Uterus (tissue), 3 donors: ENCODE measurements at regions not wholly inside any gene's neighbourhood (a gene's known extent, or its start where the extent isn't known, plus 50 kb on each side); places are given as distances from the start of the nearest gene placed in this dataset.

ENCODE experiments used
- DNase-seq, 2 donors: peaks; one replicate each; pipeline ENCODE4 v3.0.0-alpha.2; 2019 to 2020
- H3K27ac ChIP-seq, 2 donors: fragments of 200-600 bp; sonication (generic); 1 replicate in 1 of 2; 2 replicates in 1 of 2; pipeline ENCODE4 v1.5.1; 2016 to 2018
- H3K27me3 ChIP-seq, 2 donors: fragments of 200-600 bp; sonication (generic); one replicate each; pipeline ENCODE4 v1.5.1; 2018 to 2019; ENCODE audit warnings: control low read depth in 1 of 2
- H3K36me3 ChIP-seq, 2 donors: fragments of 200-600 bp; sonication (generic); one replicate each; pipeline ENCODE4 v1.5.1; 2019; ENCODE audit warnings: control low read depth in 1 of 2
- H3K4me1 ChIP-seq, 2 donors: fragments of 200-600 bp; sonication (generic); one replicate each; pipeline ENCODE4 v1.5.1; 2018 to 2019; ENCODE audit warnings: control low read depth in 1 of 2
- H3K4me3 ChIP-seq, 2 donors: fragments of 200-600 bp; sonication (generic); 1 replicate in 1 of 2; 2 replicates in 1 of 2; pipeline ENCODE4 v1.5.1; 2018 to 2019; ENCODE audit warnings: mild to moderate bottlenecking in 1 of 2
- H3K9me3 ChIP-seq, 2 donors: fragments of 200-600 bp; sonication (generic); one replicate each; pipeline ENCODE4 v1.5.1; 2019; ENCODE audit warnings: control low read depth in 1 of 2
- CTCF ChIP-seq, 4 experiments: fragments of 200-600 bp in 2 of 4; fragments of 450-650 bp in 2 of 4; sonication (generic) in 2 of 4; IDR thresholded peaks; one replicate each; pipeline ENCODE4 v1.5.1; 2016 to 2019; ENCODE audit warnings: antibody characterized with exemption in 4 of 4, mild to moderate bottlenecking in 2 of 4, moderate library complexity in 1 of 4
- POLR2A ChIP-seq, 2 donors: fragments of 450-650 bp; IDR thresholded peaks; one replicate each; pipeline ENCODE4 v1.6.1; 2016; ENCODE audit warnings: antibody characterized with exemption in 2 of 2, mild to moderate bottlenecking in 1 of 2, moderate library complexity in 1 of 2
- intact Hi-C: fragments of 100-400 bp; cut with DNase I; formaldehyde crosslinking; loops from one replicate; pipeline ENCODE4 v1.15.1; 2023; ENCODE audit warnings: low total_unique reads
- donor health status: DM: yes; HTN: yes; CAD: no.

DNA sequence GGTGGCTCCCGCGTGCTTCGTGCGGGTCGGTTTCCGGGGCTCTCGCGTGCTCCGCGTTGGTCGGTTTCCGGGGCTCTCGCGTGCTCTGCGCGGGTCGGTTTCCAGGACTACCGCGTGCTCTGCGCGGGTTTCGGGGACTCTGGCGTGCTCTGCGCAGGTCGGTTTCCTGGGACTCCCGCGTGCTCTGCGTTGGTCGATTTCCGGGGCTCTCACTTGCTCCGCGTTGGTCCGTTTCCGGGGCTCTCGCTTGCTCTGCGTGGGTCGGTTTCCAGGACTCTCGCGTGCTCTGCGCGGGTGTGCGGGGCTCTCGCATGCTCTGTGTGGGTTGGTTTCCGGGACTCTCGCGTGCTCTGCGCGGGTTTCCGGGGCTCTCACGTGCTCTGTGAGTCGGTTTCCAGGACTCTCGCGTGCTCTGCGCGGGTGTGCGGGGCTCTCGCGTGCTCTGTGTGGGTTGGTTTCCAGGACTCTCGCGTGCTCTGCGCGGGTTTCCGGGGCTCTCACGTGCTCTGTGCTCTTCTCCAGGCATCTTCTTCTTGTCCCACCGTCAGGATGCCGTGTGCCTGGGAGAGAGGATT lies 109.9 kb upstream of the LRPAP1 start:
- no peaks in the 10 kb centered on the region for H3K27me3 ChIP-seq
- TF ChIP-seq POLR2A (IDR thresholded peaks at IDR 0.05): no peak
- no peak for TF ChIP-seq CTCF (IDR thresholded peaks at IDR 0.05)
- intact Hi-C loops: no loop called here
- peaks cover 0 to 7% of the 10 kb centered on the region in 2 donors for H3K4me1 ChIP-seq
- no peaks in the 10 kb centered on the region for H3K36me3 ChIP-seq
- no peak overlapping the region for H3K27ac ChIP-seq
- peaks cover 0 to 3% of the 10 kb centered on the region in 2 donors for H3K9me3 ChIP-seq
- no peak overlapping the region for H3K4me3 ChIP-seq
- DNase-seq: no peak

- TF ChIP-seq CTCF (IDR thresholded peaks at IDR 0.05) (no peak), POLR2A (IDR thresholded peaks at IDR 0.05) (no peak)
- no peak overlapping the region for H3K4me3 ChIP-seq
- peaks cover 0 to 7% of the 10 kb centered on the region in 2 donors for H3K4me1 ChIP-seq
- intact Hi-C loops: no loop called here
- no peak overlapping the region for H3K27ac ChIP-seq
- H3K36me3 ChIP-seq: no peaks in the 10 kb centered on the region
- no peaks in the 10 kb centered on the region for H3K27me3 ChIP-seq
- peaks cover 0 to 3% of the 10 kb centered on the region in 2 donors for H3K9me3 ChIP-seq
- peak in 1 of 2 donors; percentile 15 for DNase-seq
Measured at GRCh38 chr4:3641501-3641900, 109.3 kb upstream of the LRPAP1 start.

DNA sequence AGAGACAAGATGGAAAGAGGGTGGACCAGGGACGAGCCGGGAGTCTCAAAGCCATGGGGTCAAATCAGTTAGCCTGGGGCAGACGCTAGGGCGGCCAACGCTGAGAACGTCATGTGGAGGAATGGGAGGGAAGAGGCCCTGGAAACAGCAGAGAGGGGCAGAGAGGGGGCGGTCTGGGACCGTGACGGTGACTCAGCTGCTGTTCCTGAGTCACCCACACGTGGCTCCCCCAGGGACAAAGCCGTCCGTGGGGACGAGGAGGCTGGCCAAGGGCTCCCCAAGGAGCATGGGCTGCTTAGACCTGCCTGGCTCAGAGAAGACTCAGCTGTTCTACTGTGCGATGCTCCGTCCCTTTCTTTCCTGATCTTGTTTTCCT lies 108.4 kb upstream of the LRPAP1 start:
- no peak overlapping the region for H3K4me3 ChIP-seq
- H3K36me3 ChIP-seq: no peaks in the 10 kb centered on the region
- peak overlapping the region; percentile 76 to 85 for H3K27ac ChIP-seq
- H3K4me1 ChIP-seq: peaks cover 0 to 1% of the 10 kb centered on the region in 2 donors
- peak; percentile 56 to 70 for DNase-seq
- H3K9me3 ChIP-seq: peaks cover 0 to 3% of the 10 kb centered on the region in 2 donors
- intact Hi-C loops: no loop called here
- H3K27me3 ChIP-seq: no peaks in the 10 kb centered on the region
- TF ChIP-seq POLR2A (IDR thresholded peaks at IDR 0.05): peak in 1 of 2 donors; percentile 22
- peak in 1 of 4 experiments; percentile 27 for TF ChIP-seq CTCF (IDR thresholded peaks at IDR 0.05)

DNA sequence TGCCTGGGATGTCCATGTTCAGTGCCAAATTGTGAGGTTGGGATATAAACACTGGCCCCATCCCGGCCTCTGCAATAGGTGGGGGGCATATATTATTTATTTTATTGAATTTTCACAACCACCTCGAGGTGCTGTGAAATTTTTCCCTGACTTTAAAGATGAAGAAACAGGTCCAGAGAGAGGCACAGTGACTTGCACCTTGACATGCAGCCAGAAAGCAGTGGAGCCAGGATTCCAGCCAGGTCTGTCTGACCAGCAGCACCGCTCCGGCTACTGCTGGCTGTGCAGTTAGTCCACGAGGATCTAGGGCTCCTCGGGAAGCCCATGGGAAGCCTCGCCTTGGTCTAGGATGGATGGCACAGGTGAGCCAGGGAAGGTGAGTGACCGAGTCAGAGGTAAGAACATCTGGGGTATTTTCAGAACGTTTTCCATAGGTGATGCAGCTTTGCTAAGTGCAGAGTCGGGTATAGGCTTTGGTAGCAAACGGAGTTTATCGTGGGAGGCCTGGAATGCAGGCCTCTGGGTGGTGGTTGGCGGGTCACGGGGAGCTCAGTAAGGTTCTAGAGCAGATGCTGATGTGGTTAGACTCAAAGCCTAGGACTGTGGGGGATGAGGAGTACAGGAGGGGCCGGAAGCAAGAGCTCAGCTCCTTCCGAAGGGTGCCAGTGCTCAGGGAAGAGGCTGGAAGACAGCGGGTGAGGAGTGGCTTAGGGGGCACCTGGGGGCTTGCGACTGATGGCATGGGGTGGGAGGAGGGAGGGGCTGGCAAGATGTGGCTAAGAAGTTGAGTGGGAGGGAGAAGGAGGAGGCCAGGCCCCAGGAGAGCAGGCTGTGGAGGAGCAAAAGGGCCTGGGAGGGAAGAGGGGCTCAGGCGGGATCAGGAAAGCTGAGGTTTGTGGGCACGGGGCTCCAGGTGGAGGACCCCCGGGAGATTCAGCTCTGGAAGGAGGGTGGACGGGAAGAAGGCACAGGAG lies 107.7 kb upstream of the LRPAP1 start:
- H3K9me3 ChIP-seq: peaks cover 0 to 3% of the 10 kb centered on the region in 2 donors
- no peaks in the 10 kb centered on the region for H3K27me3 ChIP-seq
- TF ChIP-seq POLR2A (IDR thresholded peaks at IDR 0.05) (no peak), CTCF (IDR thresholded peaks at IDR 0.05) (no peak)
- no peaks in the 10 kb centered on the region for H3K36me3 ChIP-seq
- intact Hi-C loops: no loop called here
- peaks cover 0 to under 1% of the 10 kb centered on the region in 2 donors for H3K4me1 ChIP-seq
- peak overlapping the region; percentile 76 to 85 for H3K27ac ChIP-seq
- DNase-seq: peak; percentile 53 to 75
- no peak overlapping the region for H3K4me3 ChIP-seq
